Fibroblast of lung (primary cell): ENCODE measurements at regions not wholly inside any gene's neighbourhood (a gene's known extent, or its start where the extent isn't known, plus 50 kb on each side); places are given as distances from the start of the nearest gene placed in this dataset.

Experiments used
- EZH2 ChIP-seq: IDR thresholded peaks from 2 replicates; pipeline ENCODE4 v1.5.1; 2012; ENCODE audit warnings: low read length, control low read depth, mild to moderate bottlenecking; ENCODE audit errors: missing control alignments
- TF ChIP-seq, protein P1 (sequence below), 2 donors: IDR thresholded peaks in 1 of 2; conservative IDR thresholded peaks in 1 of 2; 1 replicate in 1 of 2; 2 replicates in 1 of 2; pipeline ENCODE4 v1.5.1; 2011 to 2012; ENCODE audit warnings: low read length in 2 of 2, control low read depth in 1 of 2, inconsistent platforms in 1 of 2, low read depth in 1 of 2, mild to moderate bottlenecking in 1 of 2

DNA sequence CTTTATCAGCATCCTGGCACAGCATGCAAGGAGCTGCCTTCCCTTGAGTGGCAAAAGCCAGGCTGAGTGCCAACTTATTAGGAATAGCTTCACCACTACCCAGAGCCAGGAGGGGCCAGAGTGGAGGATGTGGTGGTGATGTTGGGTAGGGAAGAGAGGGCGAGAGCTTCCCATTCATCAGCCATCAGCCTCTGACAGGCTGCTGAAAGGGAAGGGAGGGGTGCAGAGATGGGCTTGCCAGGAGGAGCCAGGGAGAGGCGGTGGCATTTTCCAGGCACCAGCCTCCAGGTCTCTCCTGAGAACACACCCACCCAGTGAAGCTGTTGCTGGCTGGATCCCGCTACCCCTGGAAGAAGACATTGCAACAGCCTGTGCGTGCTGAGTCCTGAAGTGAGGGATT is 168.5 kb downstream of the ACTL8 start:
- TF ChIP-seq, protein P1, sequence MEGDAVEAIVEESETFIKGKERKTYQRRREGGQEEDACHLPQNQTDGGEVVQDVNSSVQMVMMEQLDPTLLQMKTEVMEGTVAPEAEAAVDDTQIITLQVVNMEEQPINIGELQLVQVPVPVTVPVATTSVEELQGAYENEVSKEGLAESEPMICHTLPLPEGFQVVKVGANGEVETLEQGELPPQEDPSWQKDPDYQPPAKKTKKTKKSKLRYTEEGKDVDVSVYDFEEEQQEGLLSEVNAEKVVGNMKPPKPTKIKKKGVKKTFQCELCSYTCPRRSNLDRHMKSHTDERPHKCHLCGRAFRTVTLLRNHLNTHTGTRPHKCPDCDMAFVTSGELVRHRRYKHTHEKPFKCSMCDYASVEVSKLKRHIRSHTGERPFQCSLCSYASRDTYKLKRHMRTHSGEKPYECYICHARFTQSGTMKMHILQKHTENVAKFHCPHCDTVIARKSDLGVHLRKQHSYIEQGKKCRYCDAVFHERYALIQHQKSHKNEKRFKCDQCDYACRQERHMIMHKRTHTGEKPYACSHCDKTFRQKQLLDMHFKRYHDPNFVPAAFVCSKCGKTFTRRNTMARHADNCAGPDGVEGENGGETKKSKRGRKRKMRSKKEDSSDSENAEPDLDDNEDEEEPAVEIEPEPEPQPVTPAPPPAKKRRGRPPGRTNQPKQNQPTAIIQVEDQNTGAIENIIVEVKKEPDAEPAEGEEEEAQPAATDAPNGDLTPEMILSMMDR (conservative IDR thresholded peaks at IDR 0.05 in 1 of 2, IDR thresholded peaks at IDR 0.05 in 1 of 2; ENCODE audit: low read depth in 1 of 2, low read length in 2 of 2): no peak
- no peak for TF ChIP-seq EZH2
